Body of pancreas (tissue), 4 donors: ENCODE measurements at regions not wholly inside any gene's neighbourhood (a gene's known extent, or its start where the extent isn't known, plus 50 kb on each side); places are given as distances from the start of the nearest gene placed in this dataset.

ENCODE experiments used
- POLR2A ChIP-seq, 3 donors: fragments of 450-650 bp; IDR thresholded peaks; one replicate each; pipeline ENCODE4 v1.6.1; 2016; ENCODE audit warnings: antibody characterized with exemption in 3 of 3, mild to moderate bottlenecking in 2 of 3
- TF ChIP-seq, protein P1 (sequence below), 7 experiments: fragments of 450-650 bp in 4 of 7; fragments of 200-600 bp in 3 of 7; sonication (generic) in 3 of 7; IDR thresholded peaks; one replicate each; pipeline ENCODE4 v1.5.1; 2016 to 2019; ENCODE audit warnings: antibody characterized with exemption in 7 of 7

DNA sequence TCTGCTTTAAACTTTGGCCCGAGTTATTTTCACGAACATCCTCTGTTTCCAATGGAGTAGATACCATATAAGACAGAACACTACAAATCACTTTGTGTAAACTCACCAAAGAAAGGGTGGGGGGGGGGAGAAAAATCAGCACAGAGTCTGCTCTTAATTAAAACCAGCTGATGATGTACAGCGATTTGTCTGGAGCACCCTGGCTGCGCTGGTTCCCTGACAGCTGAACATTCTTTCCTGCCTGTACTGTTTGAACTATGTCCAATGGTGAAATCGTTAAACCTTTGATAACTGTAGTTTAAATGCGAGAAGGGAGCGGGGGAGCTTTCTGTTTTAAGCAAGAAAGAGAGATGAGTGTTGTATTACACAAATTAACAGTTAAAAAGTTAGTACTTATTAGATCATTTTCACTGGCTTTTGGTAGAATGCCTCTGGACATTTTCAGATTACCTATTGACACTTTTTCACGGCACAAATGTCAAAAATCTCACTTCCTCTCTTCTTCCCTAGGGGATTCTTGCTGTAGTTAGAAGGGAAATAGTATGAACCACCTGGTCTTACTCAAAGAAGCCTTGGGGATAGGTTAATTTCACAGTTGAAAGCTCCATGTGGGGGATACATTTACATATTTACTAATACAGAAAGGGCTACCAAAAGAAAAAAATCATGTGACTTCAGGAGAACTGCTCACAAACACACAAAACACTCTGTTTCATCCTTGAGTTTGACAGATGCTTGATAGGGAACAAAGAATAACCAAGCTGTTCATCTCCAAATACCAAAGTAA is 140.2 kb upstream of the RUNX1 start:
- TF ChIP-seq, protein P1, sequence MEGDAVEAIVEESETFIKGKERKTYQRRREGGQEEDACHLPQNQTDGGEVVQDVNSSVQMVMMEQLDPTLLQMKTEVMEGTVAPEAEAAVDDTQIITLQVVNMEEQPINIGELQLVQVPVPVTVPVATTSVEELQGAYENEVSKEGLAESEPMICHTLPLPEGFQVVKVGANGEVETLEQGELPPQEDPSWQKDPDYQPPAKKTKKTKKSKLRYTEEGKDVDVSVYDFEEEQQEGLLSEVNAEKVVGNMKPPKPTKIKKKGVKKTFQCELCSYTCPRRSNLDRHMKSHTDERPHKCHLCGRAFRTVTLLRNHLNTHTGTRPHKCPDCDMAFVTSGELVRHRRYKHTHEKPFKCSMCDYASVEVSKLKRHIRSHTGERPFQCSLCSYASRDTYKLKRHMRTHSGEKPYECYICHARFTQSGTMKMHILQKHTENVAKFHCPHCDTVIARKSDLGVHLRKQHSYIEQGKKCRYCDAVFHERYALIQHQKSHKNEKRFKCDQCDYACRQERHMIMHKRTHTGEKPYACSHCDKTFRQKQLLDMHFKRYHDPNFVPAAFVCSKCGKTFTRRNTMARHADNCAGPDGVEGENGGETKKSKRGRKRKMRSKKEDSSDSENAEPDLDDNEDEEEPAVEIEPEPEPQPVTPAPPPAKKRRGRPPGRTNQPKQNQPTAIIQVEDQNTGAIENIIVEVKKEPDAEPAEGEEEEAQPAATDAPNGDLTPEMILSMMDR (IDR thresholded peaks at IDR 0.05), result no peak
- no peak for TF ChIP-seq POLR2A (IDR thresholded peaks at IDR 0.05)
